GM23338 (cell line): ENCODE measurements at regions not wholly inside any gene's neighbourhood (a gene's known extent, or its start where the extent isn't known, plus 50 kb on each side); places are given as distances from the start of the nearest gene placed in this dataset.

ENCODE experiments used
- CREB1 ChIP-seq: fragments of 250-450 bp; sonication (Bioruptor Pico); IDR thresholded peaks from 2 replicates; pipeline ENCODE4 v1.5.0; 2020; ENCODE audit warnings: low read depth, mild to moderate bottlenecking, moderate library complexity
- CTCF ChIP-seq, 2 experiments: fragments of 200-600 bp in 1 of 2; sonication (generic) in 1 of 2; conservative IDR thresholded peaks; 2 replicates each; pipeline versions ENCODE4 v1.5.1 to v1.6.1; 2016 to 2017; ENCODE audit warnings: antibody characterized with exemption in 2 of 2, low read depth in 2 of 2, mild to moderate bottlenecking in 2 of 2, moderate library complexity in 1 of 2
- ETS1 ChIP-seq: IDR thresholded peaks from 2 replicates; pipeline ENCODE4 v1.6.1; 2016; ENCODE audit warnings: antibody characterized with exemption
- EZH2 ChIP-seq: fragments of 200-600 bp; sonication (generic); IDR thresholded peaks from one replicate; pipeline ENCODE4 v1.8.0; 2017; ENCODE audit warnings: antibody characterized with exemption, mild to moderate bottlenecking, low read depth; ENCODE audit not compliant: unreplicated experiment
- EZH2phosphoT487 ChIP-seq: fragments of 200-600 bp; sonication (generic); IDR thresholded peaks from one replicate; pipeline ENCODE4 v1.8.1; 2018; ENCODE audit warnings: antibody characterized with exemption; ENCODE audit not compliant: unreplicated experiment
- JUNB ChIP-seq: IDR thresholded peaks from one replicate; pipeline ENCODE4 v1.6.1; 2016; ENCODE audit warnings: antibody characterized with exemption; ENCODE audit not compliant: unreplicated experiment
- POLR2AphosphoS5 ChIP-seq: IDR thresholded peaks from 2 replicates; pipeline ENCODE4 v1.6.1; 2016; ENCODE audit warnings: antibody characterized with exemption, low read depth
- STAT1 ChIP-seq: IDR thresholded peaks from one replicate; pipeline ENCODE4 v1.6.1; 2016; ENCODE audit warnings: antibody characterized with exemption; ENCODE audit not compliant: unreplicated experiment

DNA sequence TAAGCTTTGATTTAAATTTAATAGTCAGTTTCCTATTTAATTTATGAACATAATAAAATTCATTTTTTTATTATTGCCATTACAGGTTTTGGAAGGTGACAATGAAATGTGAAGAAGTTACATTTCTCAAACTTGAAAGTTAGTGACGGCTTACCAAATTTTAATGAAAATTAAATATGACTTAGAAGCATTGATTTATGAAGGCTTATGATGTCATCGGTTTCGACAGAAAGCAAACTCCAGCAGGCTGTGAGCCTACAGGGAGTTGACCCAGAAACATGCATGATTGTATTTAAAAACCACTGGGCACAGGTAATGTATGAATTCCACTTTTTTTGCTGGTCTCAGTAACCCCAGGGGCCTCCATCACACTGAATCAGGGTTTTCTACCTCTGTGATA lies 157.1 kb downstream of the FHIP1A start:
- TF ChIP-seq CTCF (conservative IDR thresholded peaks at IDR 0.05; ENCODE audit: low read depth in 2 of 2) (no peak), CREB1 (CRISPR knock-in tag) (no peak), STAT1 (no peak), JUNB (no peak), POLR2AphosphoS5 (no peak), ETS1 (no peak), EZH2 (no peak), EZH2phosphoT487 (no peak)
